ENCODE measurements at regions not wholly inside any gene's neighbourhood (a gene's known extent, or its start where the extent isn't known, plus 50 kb on each side); places are given as distances from the start of the nearest gene placed in this dataset.

DNA sequence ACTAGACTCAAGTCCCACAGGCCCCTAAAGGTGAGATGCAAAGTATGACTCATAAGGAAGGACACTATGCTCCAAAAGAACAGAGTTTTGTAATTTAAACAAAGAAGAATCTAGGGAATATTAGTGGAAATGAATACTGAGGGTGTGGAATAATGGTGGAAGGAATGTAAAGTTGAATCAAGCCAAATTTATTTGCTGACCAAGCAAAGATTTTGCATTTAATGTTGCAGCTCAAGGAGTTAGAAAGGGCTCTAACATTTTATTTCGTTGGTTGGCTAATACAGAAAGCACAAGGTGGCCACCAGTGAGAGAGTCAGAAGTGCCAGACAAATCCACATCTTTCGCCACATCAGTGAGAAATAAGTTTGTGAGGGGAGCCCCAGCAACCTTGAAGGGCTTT, 550.3 kb downstream of the FOXG1 start:
- TF ChIP-seq CTCF (IDR thresholded peaks at IDR 0.05; ENCODE audit: low read depth, low read length) (no peak), EZH2phosphoT487 (IDR thresholded peaks at IDR 0.05; ENCODE audit: low read depth) (no peak)

All from OCI-LY3 (cell line).